Ishikawa (cell line): ENCODE measurements at regions not wholly inside any gene's neighbourhood (a gene's known extent, or its start where the extent isn't known, plus 50 kb on each side); places are given as distances from the start of the nearest gene placed in this dataset.

ENCODE experiments used
- EP300 ChIP-seq: IDR thresholded peaks from 2 replicates; pipeline ENCODE4 v1.6.1; 2012; ENCODE audit warnings: borderline replicate concordance
- REST ChIP-seq: IDR thresholded peaks from 2 replicates; pipeline ENCODE4 v1.6.1; 2012; ENCODE audit warnings: low read depth, mild to moderate bottlenecking
- USF1 ChIP-seq: IDR thresholded peaks from 2 replicates; pipeline ENCODE4 v1.6.1; 2012

- TF ChIP-seq EP300 (no peak), REST (no peak), USF1 (no peak)
Observed at GRCh38 chr10:55367555-55367954, 566.5 kb upstream of the PCDH15 start.
